NCI-H526 treated with DMSO at 0.1 percent for 48 hours (cell line): ENCODE measurements at regions not wholly inside any gene's neighbourhood (a gene's known extent, or its start where the extent isn't known, plus 50 kb on each side); places are given as distances from the start of the nearest gene placed in this dataset.

ENCODE experiments used
- DNase-seq: peaks from one replicate; lab custom pipeline; 2025; lab: John Stamatoyannopoulos, UW

GRCh38 chr5:28165096-28165495, 1126.7 kb upstream of the CDH9 start:
- no peak for DNase-seq

GRCh38 chr5:28164568-28164967, 1126.2 kb upstream of the CDH9 start:
- DNase-seq = no peak

- DNase-seq = no peak
These were observed 1118.6 kb upstream of the CDH9 start for GRCh38 chr5:28156981-28157380.

GRCh38 chr5:28143519-28143918, 1105.1 kb upstream of the CDH9 start:
- DNase-seq = no peak

GRCh38 chr5:28132151-28132550, 1093.8 kb upstream of the CDH9 start:
- DNase-seq = peak; percentile 65

GRCh38 chr5:28117691-28118090, 1079.3 kb upstream of the CDH9 start:
- DNase-seq = no peak

GRCh38 chr5:28117273-28117672, 1078.9 kb upstream of the CDH9 start:
- DNase-seq = no peak

- no peak for DNase-seq
These were observed 1072.4 kb upstream of the CDH9 start for GRCh38 chr5:28110781-28111180.

- no peak for DNase-seq
These were observed 1065.7 kb upstream of the CDH9 start for GRCh38 chr5:28104080-28104479.

GRCh38 chr5:28084069-28084468, 1045.7 kb upstream of the CDH9 start:
- no peak for DNase-seq

- DNase-seq = no peak
These were observed 1044.2 kb upstream of the CDH9 start for GRCh38 chr5:28082610-28083009.

- DNase-seq = no peak
These were observed 1039.2 kb upstream of the CDH9 start for GRCh38 chr5:28077291-28078240.

GRCh38 chr5:28066856-28067255, 1028.5 kb upstream of the CDH9 start:
- no peak for DNase-seq

GRCh38 chr5:28065656-28066055, 1027.3 kb upstream of the CDH9 start:
- no peak for DNase-seq

GRCh38 chr5:28046596-28046995, 1008.2 kb upstream of the CDH9 start:
- no peak for DNase-seq

- no peak for DNase-seq
These were observed 989.5 kb upstream of the CDH9 start for GRCh38 chr5:28027851-28028250.

- no peak for DNase-seq
These were observed 978.8 kb upstream of the CDH9 start for GRCh38 chr5:28017178-28017577.

- no peak for DNase-seq
These were observed 976.4 kb upstream of the CDH9 start for GRCh38 chr5:28014779-28015178.

- DNase-seq = no peak
These were observed 974.2 kb upstream of the CDH9 start for GRCh38 chr5:28012538-28012937.

GRCh38 chr5:28009576-28009975, 971.2 kb upstream of the CDH9 start:
- no peak for DNase-seq

- DNase-seq = no peak
These were observed 958.3 kb upstream of the CDH9 start for GRCh38 chr5:27996665-27997064.

- DNase-seq = no peak
These were observed 957.5 kb upstream of the CDH9 start for GRCh38 chr5:27995867-27996266.

GRCh38 chr5:27978322-27978721, 939.9 kb upstream of the CDH9 start:
- no peak for DNase-seq

- DNase-seq = no peak
These were observed 930.8 kb upstream of the CDH9 start for GRCh38 chr5:27969157-27969556.
